SK-N-SH (cell line): ENCODE measurements at regions not wholly inside any gene's neighbourhood (a gene's known extent, or its start where the extent isn't known, plus 50 kb on each side); places are given as distances from the start of the nearest gene placed in this dataset.

Experiments used
- CTCF ChIA-PET: fragments of 300-600, 350-600 bp; formaldehyde crosslinking; extraction: SDS; loops from one replicate; lab custom pipeline; 2021; lab: Yijun Ruan, JAX
- POLR2A ChIA-PET: fragments of 350-600 bp; sonication (Branson Sonifier 250); formaldehyde crosslinking; extraction: SDS; loops from one replicate; lab custom pipeline; 2020; ENCODE audit warnings: antibody characterized with exemption, inconsistent platforms; lab: Yijun Ruan, JAX
- DNase-seq: peaks from one replicate; pipeline ENCODE4 v3.0.0; 2012
- H2AFZ ChIP-seq: fragments of 200-600 bp; sonication (generic); 2 replicates; pipeline ENCODE4 v1.8.1; 2016; ENCODE audit warnings: antibody characterized with exemption, mild to moderate bottlenecking, low read depth
- H3F3A ChIP-seq: fragments of 200-600 bp; sonication (generic); replicated peaks from 2 replicates; pipeline ENCODE3; 2016; ENCODE audit warnings: antibody characterized with exemption, mild to moderate bottlenecking; ENCODE audit not compliant: insufficient read depth
- H3K27ac ChIP-seq, 2 experiments: fragments of 200-500 bp in 1 of 2; fragments of 200-600 bp in 1 of 2; sonication (Bioruptor generic) in 1 of 2; sonication (generic), shearing (Covaris generic) in 1 of 2; 2 replicates each; pipeline versions ENCODE4 v1.5.1 to v1.6.1; 2014 to 2016; ENCODE audit warnings: low read depth in 2 of 2, inconsistent platforms in 1 of 2, low read length in 1 of 2, mild to moderate bottlenecking in 1 of 2, mixed read lengths in 1 of 2
- H3K27me3 ChIP-seq: fragments of 200-600 bp; sonication (generic), shearing (Covaris generic); 2 replicates; pipeline ENCODE4 v1.6.1; 2016; ENCODE audit warnings: mixed run types; ENCODE audit not compliant: insufficient read depth
- H3K36me3 ChIP-seq, 2 experiments: fragments of 200-500 bp in 1 of 2; fragments of 200-600 bp in 1 of 2; sonication (Bioruptor generic) in 1 of 2; sonication (generic) in 1 of 2; replicated peaks in 1 of 2; 2 replicates each; pipeline versions ENCODE3 to v1.5.1; 2014 to 2016; ENCODE audit warnings: low read length in 1 of 2, mild to moderate bottlenecking in 1 of 2; ENCODE audit not compliant: insufficient read depth in 2 of 2, control insufficient read depth in 1 of 2
- H3K4me1 ChIP-seq, 2 experiments: fragments of 200-500 bp in 1 of 2; fragments of 200-600 bp in 1 of 2; sonication (Bioruptor generic) in 1 of 2; sonication (generic), shearing (Covaris generic) in 1 of 2; 2 replicates each; pipeline versions ENCODE4 v1.5.1 to v1.6.1; 2014 to 2016; ENCODE audit warnings: low read depth in 1 of 2, low read length in 1 of 2, mixed run types in 1 of 2; ENCODE audit not compliant: insufficient read depth in 2 of 2, control insufficient read depth in 1 of 2
- H3K4me2 ChIP-seq: fragments of 200-600 bp; sonication (generic), shearing (Covaris generic); 2 replicates; pipeline ENCODE4 v1.6.1; 2017; ENCODE audit warnings: mixed run types
- H3K4me3 ChIP-seq, 2 experiments: fragments of 200-500 bp in 1 of 2; fragments of 200-600 bp in 1 of 2; sonication (Bioruptor generic) in 1 of 2; sonication (generic), shearing (Covaris generic) in 1 of 2; 2 replicates each; pipeline versions ENCODE4 v1.5.1 to v1.8.1; 2014 to 2016; ENCODE audit warnings: low read depth in 2 of 2, inconsistent platforms in 1 of 2, low read length in 1 of 2, mild to moderate bottlenecking in 1 of 2, mixed read lengths in 1 of 2, moderate library complexity in 1 of 2
- H3K79me2 ChIP-seq: fragments of 200-600 bp; sonication (generic); 2 replicates; pipeline ENCODE4 v1.8.1; 2017; ENCODE audit warnings: mild to moderate bottlenecking; ENCODE audit not compliant: insufficient read depth
- H3K9ac ChIP-seq: fragments of 200-600 bp; sonication (generic); 2 replicates; pipeline ENCODE4 v1.6.1; 2017; ENCODE audit warnings: mixed run types
- H3K9me2 ChIP-seq: fragments of 200-600 bp; sonication (generic); 2 replicates; pipeline ENCODE4 v1.6.1; 2017; ENCODE audit warnings: mixed run types
- H3K9me3 ChIP-seq: fragments of 200-600 bp; sonication (generic); 2 replicates; pipeline ENCODE4 v1.6.1; 2017; ENCODE audit warnings: mixed run types, mild to moderate bottlenecking, moderate library complexity
- H4K20me1 ChIP-seq: fragments of 200-600 bp; sonication (generic); 2 replicates; pipeline ENCODE4 v1.6.1; 2017; ENCODE audit warnings: mild to moderate bottlenecking, mixed run types; ENCODE audit not compliant: insufficient read depth
- CHD2 ChIP-seq: fragments of 150-350 bp; IDR thresholded peaks from 2 replicates; pipeline ENCODE4 v1.6.1; 2018; ENCODE audit warnings: low read length; ENCODE audit not compliant: partially characterized antibody
- FOXM1 ChIP-seq: IDR thresholded peaks from 2 replicates; pipeline ENCODE4 v1.4.0; 2012; ENCODE audit warnings: low read depth, mild to moderate bottlenecking
- GABPA ChIP-seq: IDR thresholded peaks from 2 replicates; pipeline ENCODE4 v1.4.0; 2012; ENCODE audit warnings: low read depth, mild to moderate bottlenecking
- GATA2 ChIP-seq: sonication (generic); formaldehyde crosslinking; IDR thresholded peaks from 2 replicates; pipeline ENCODE4 v1.5.0; 2020; ENCODE audit warnings: mild to moderate bottlenecking, missing genetic modification reagents
- JUND ChIP-seq: IDR thresholded peaks from 2 replicates; pipeline ENCODE4 v1.4.0; 2012
- MEF2A ChIP-seq: IDR thresholded peaks from 2 replicates; pipeline ENCODE4 v1.4.0; 2012; ENCODE audit warnings: low read depth, borderline replicate concordance
- RCOR1 ChIP-seq: fragments of 150-350 bp; IDR thresholded peaks from 2 replicates; pipeline ENCODE4 v1.6.1; 2017; ENCODE audit warnings: antibody characterized with exemption, low read length
- SIN3A ChIP-seq: IDR thresholded peaks from 2 replicates; pipeline ENCODE4 v1.6.1; 2012; ENCODE audit warnings: low read depth, mild to moderate bottlenecking, low read length, moderate library complexity, borderline replicate concordance
- SMC3 ChIP-seq: IDR thresholded peaks from 2 replicates; pipeline ENCODE4 v1.6.1; 2012; ENCODE audit warnings: low read depth, low read length, improper control_type of control experiment
- TAF1 ChIP-seq: IDR thresholded peaks from 2 replicates; pipeline ENCODE4 v1.6.1; 2012; ENCODE audit warnings: low read depth, mild to moderate bottlenecking, low read length, moderate library complexity, borderline replicate concordance
- TEAD4 ChIP-seq: IDR thresholded peaks from 2 replicates; pipeline ENCODE4 v1.4.0; 2012; ENCODE audit warnings: mild to moderate bottlenecking, borderline replicate concordance; ENCODE audit not compliant: insufficient read depth
- USF2 ChIP-seq: fragments of 150-350 bp; IDR thresholded peaks from 2 replicates; pipeline ENCODE4 v1.6.1; 2017; ENCODE audit warnings: antibody characterized with exemption, low read length, low read depth, borderline replicate concordance
- YY1 ChIP-seq: IDR thresholded peaks from 2 replicates; pipeline ENCODE4 v1.4.0; 2012; ENCODE audit warnings: low read depth, mild to moderate bottlenecking
- WGBS: methylation state at CpG from one replicate; pipeline ENCODE4 v1.1.6; 2017; ENCODE audit warnings: low lambda C conversion rate; 5-methylcytosine and 5-hydroxymethylcytosine counted together
- TF ChIP-seq, protein P1 (sequence below): IDR thresholded peaks from 2 replicates; pipeline ENCODE4 v1.4.0; 2012; ENCODE audit warnings: low read depth, borderline replicate concordance
- TF ChIP-seq, protein P2 (sequence below): fragments of 150-350 bp; IDR thresholded peaks from 2 replicates; pipeline ENCODE4 v1.6.1; 2016; ENCODE audit warnings: mild to moderate bottlenecking, low read depth, low read length
- TF ChIP-seq, protein P3 (sequence below): IDR thresholded peaks from 2 replicates; pipeline ENCODE4 v1.4.0; 2012; ENCODE audit warnings: low read depth, borderline replicate concordance

- Histone ChIP-seq H3K27ac (no peak overlapping the region), H3F3A (no peaks in the 10 kb centered on the region), H3K9me2 (no peaks in the 10 kb centered on the region), H3K36me3 (no peaks in the 10 kb centered on the region), H3K9me3 (no peaks in the 10 kb centered on the region), H3K9ac (no peak overlapping the region), H3K4me1 (peaks cover 0 to 6% of the 10 kb centered on the region in 2 experiments; a peak in 1 of 4 replicates), H3K79me2 (no peaks in the 10 kb centered on the region), H2AFZ (no peak overlapping the region), H3K27me3 (peaks cover 7% of the 10 kb centered on the region; the same call in 1 of the 2 replicates), H3K4me3 (no peak overlapping the region), H3K4me2 (no peak overlapping the region), H4K20me1 (no peaks in the 10 kb centered on the region)
- DNase-seq, result no peak
- TF ChIP-seq, protein P1, sequence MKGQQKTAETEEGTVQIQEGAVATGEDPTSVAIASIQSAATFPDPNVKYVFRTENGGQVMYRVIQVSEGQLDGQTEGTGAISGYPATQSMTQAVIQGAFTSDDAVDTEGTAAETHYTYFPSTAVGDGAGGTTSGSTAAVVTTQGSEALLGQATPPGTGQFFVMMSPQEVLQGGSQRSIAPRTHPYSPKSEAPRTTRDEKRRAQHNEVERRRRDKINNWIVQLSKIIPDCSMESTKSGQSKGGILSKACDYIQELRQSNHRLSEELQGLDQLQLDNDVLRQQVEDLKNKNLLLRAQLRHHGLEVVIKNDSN, result no peak
- TF ChIP-seq TAF1 (no peak), GATA2 (no peak), CHD2 (no peak), JUND (no peak), SMC3 (no peak), FOXM1 (no peak), RCOR1 (no peak), YY1 (no peak), SIN3A (no peak)
- TF ChIP-seq, protein P2, sequence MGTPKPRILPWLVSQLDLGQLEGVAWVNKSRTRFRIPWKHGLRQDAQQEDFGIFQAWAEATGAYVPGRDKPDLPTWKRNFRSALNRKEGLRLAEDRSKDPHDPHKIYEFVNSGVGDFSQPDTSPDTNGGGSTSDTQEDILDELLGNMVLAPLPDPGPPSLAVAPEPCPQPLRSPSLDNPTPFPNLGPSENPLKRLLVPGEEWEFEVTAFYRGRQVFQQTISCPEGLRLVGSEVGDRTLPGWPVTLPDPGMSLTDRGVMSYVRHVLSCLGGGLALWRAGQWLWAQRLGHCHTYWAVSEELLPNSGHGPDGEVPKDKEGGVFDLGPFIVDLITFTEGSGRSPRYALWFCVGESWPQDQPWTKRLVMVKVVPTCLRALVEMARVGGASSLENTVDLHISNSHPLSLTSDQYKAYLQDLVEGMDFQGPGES, result no peak
- TF ChIP-seq, protein P3, sequence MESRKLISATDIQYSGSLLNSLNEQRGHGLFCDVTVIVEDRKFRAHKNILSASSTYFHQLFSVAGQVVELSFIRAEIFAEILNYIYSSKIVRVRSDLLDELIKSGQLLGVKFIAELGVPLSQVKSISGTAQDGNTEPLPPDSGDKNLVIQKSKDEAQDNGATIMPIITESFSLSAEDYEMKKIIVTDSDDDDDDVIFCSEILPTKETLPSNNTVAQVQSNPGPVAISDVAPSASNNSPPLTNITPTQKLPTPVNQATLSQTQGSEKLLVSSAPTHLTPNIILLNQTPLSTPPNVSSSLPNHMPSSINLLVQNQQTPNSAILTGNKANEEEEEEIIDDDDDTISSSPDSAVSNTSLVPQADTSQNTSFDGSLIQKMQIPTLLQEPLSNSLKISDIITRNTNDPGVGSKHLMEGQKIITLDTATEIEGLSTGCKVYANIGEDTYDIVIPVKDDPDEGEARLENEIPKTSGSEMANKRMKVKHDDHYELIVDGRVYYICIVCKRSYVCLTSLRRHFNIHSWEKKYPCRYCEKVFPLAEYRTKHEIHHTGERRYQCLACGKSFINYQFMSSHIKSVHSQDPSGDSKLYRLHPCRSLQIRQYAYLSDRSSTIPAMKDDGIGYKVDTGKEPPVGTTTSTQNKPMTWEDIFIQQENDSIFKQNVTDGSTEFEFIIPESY, result no peak
- 40% methylated on average over 3 of the region's 3 CpGs for WGBS
- CTCF ChIA-PET, result interaction anchor here (1.0 kb wide), 1 partner anchor 8 kb away, joined by 4 read pairs; no protein-coding TSS in a partner anchor
- POLR2A ChIA-PET, result no interaction called here
Observed at GRCh38 chr20:47863315-47863965, 78.2 kb upstream of the SULF2 start.

- POLR2A ChIA-PET, result no interaction called here
Observed at GRCh38 chr20:47862574-47863240, 77.4 kb upstream of the SULF2 start.

More at GRCh38 chr20:47862574-47863240, 77.4 kb upstream of the SULF2 start:
- CTCF ChIA-PET, result no interaction called here
- no peaks in the 10 kb centered on the region for H3K79me2 ChIP-seq
- H2AFZ ChIP-seq, result no peak overlapping the region
- no peak overlapping the region for H3K4me3 ChIP-seq
- TF ChIP-seq GATA2 (0 out of 2 replicates have a peak, but pooled peaks have one; percentile 32), USF2 (no peak), MEF2A (no peak), TEAD4 (no peak), CHD2 (no peak), FOXM1 (no peak), GABPA (no peak)
- TF ChIP-seq, all 33 proteins: peak for 1
- Histone ChIP-seq H3K9ac (no peak overlapping the region), H3K27me3 (peaks cover 7% of the 10 kb centered on the region; the same call in 1 of the 2 replicates), H3K4me1 (peaks cover 0 to 6% of the 10 kb centered on the region in 2 experiments; a peak in 1 of 4 replicates), H3K9me3 (no peaks in the 10 kb centered on the region), H3K36me3 (no peaks in the 10 kb centered on the region), H3K27ac (no peak overlapping the region), H3K9me2 (no peaks in the 10 kb centered on the region), H3K4me2 (no peak overlapping the region), H4K20me1 (no peaks in the 10 kb centered on the region), H3F3A (no peaks in the 10 kb centered on the region)
- 69% methylated on average over 4 of the region's 4 CpGs for WGBS
- DNase-seq, result no peak
